Upper lobe of left lung (tissue), 4 donors: ENCODE measurements at regions not wholly inside any gene's neighbourhood (a gene's known extent, or its start where the extent isn't known, plus 50 kb on each side); places are given as distances from the start of the nearest gene placed in this dataset.

Source experiments
- POLR2A ChIP-seq, 4 donors: fragments of 450-650 bp; IDR thresholded peaks; one replicate each; pipeline ENCODE4 v1.5.1; 2016 to 2017; ENCODE audit warnings: antibody characterized with exemption in 4 of 4, mild to moderate bottlenecking in 2 of 4
- POLR2AphosphoS5 ChIP-seq, 2 donors: sonication (generic); formaldehyde crosslinking; IDR thresholded peaks; one replicate each; pipeline ENCODE4 v1.5.1; 2017; ENCODE audit warnings: antibody characterized with exemption in 2 of 2
- TF ChIP-seq, protein P1 (sequence below), 6 experiments: fragments of 450-650 bp in 4 of 6; fragments of 200-600 bp in 2 of 6; sonication (generic) in 2 of 6; IDR thresholded peaks; one replicate each; pipeline ENCODE4 v1.5.1; 2016 to 2019; ENCODE audit warnings: antibody characterized with exemption in 6 of 6

DNA sequence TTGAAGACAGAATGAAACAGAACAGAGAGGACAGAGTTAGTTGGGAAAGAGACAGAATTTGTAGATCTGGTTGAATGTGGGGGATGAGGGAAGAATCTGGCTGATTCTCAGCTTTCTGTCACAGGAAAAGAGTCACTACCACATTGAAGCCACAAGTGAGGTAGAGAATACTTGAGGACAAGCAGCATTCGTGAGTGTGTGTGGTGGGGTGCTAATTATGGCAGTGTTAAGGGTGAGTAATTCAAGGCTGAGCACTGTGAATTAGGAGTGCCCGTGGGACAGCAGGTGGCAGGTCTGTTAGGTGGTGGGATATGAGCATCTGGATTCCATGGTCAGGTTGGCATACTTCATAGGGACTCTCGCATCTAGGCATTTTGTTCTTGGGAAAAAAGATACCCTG lies 347.4 kb upstream of the PRICKLE1 start:
- TF ChIP-seq, protein P1, sequence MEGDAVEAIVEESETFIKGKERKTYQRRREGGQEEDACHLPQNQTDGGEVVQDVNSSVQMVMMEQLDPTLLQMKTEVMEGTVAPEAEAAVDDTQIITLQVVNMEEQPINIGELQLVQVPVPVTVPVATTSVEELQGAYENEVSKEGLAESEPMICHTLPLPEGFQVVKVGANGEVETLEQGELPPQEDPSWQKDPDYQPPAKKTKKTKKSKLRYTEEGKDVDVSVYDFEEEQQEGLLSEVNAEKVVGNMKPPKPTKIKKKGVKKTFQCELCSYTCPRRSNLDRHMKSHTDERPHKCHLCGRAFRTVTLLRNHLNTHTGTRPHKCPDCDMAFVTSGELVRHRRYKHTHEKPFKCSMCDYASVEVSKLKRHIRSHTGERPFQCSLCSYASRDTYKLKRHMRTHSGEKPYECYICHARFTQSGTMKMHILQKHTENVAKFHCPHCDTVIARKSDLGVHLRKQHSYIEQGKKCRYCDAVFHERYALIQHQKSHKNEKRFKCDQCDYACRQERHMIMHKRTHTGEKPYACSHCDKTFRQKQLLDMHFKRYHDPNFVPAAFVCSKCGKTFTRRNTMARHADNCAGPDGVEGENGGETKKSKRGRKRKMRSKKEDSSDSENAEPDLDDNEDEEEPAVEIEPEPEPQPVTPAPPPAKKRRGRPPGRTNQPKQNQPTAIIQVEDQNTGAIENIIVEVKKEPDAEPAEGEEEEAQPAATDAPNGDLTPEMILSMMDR (IDR thresholded peaks at IDR 0.05) = no peak
- TF ChIP-seq POLR2AphosphoS5 (IDR thresholded peaks at IDR 0.05) (no peak), POLR2A (IDR thresholded peaks at IDR 0.05) (no peak)
